Astrocyte (in vitro differentiated cells and primary cell): ENCODE measurements at regions not wholly inside any gene's neighbourhood (a gene's known extent, or its start where the extent isn't known, plus 50 kb on each side); places are given as distances from the start of the nearest gene placed in this dataset.

Experiments used
- EZH2 ChIP-seq: IDR thresholded peaks from 2 replicates; pipeline ENCODE4 v1.6.1; 2012; ENCODE audit warnings: mild to moderate bottlenecking, low read length, inconsistent platforms; ENCODE audit not compliant: insufficient read depth
- TF ChIP-seq, protein P1 (sequence below): IDR thresholded peaks from 2 replicates; pipeline ENCODE4 v1.5.1; 2011; ENCODE audit warnings: low read depth, mild to moderate bottlenecking, inconsistent platforms, low read length, moderate library complexity; ENCODE audit not compliant: insufficient read depth

DNA sequence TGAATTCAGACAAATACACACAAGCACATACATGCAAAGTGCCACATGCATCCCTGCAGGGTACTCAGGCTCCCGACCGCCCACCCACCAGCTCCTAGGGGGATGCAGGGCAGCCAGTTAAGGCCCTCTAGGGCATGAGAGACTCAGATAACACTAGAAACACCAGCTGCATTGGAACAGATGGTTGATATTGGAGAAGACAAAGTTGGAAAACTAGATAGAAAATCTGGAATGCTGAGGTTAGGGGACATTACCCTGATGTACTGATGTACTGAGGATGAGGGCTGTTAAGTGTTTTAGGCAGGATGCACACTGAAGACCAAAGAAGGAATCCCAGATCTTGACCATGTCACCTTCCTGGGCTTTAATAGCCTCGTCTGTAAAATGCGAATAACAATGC lies 134.6 kb upstream of the ECI2 start:
- no peak for TF ChIP-seq EZH2
- TF ChIP-seq, protein P1, sequence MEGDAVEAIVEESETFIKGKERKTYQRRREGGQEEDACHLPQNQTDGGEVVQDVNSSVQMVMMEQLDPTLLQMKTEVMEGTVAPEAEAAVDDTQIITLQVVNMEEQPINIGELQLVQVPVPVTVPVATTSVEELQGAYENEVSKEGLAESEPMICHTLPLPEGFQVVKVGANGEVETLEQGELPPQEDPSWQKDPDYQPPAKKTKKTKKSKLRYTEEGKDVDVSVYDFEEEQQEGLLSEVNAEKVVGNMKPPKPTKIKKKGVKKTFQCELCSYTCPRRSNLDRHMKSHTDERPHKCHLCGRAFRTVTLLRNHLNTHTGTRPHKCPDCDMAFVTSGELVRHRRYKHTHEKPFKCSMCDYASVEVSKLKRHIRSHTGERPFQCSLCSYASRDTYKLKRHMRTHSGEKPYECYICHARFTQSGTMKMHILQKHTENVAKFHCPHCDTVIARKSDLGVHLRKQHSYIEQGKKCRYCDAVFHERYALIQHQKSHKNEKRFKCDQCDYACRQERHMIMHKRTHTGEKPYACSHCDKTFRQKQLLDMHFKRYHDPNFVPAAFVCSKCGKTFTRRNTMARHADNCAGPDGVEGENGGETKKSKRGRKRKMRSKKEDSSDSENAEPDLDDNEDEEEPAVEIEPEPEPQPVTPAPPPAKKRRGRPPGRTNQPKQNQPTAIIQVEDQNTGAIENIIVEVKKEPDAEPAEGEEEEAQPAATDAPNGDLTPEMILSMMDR = no peak
